ENCODE measurements at regions not wholly inside any gene's neighbourhood (a gene's known extent, or its start where the extent isn't known, plus 50 kb on each side); places are given as distances from the start of the nearest gene placed in this dataset.

DNA sequence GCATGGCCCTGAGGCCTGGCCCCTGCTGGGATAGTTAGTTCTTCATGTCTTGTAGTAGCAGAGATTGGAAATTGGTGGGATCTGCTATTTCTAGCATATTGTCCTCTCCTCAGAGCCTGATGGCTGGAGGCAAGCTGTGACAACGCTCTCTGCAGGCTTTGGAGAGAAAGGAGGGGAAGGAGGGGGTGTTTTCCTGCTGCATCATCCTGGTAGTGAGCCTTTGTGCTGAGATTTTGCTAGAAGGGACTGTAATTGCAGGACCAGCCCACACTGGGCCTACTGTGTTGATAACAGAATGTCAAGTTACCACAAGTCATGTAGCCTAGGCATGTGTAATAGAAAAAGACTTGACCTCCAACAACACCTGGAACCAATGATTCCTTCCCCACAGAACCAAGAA, 351.0 kb downstream of the SIPA1L2 start:
- Histone ChIP-seq H3K27ac (ENCODE audit: insufficient read length, low read depth, low read length) (no peak overlapping the region), H2AK5ac (ENCODE audit: insufficient read length, low read length) (no peak overlapping the region), H3K4me1 (ENCODE audit: insufficient read depth, low read length) (peaks cover 12% of the 10 kb centered on the region; the same call in 1 of the 2 replicates), H4K8ac (replicated peaks; ENCODE audit: insufficient read length, low read depth, low read length) (no peak overlapping the region), H2BK120ac (ENCODE audit: low read depth, low read length, poor library complexity, severe bottlenecking) (no peak overlapping the region), H3K9ac (ENCODE audit: extremely low read depth, insufficient read length, low read length) (no peak overlapping the region), H3K9me3 (ENCODE audit: control insufficient read depth, low read depth, low read length) (no peaks in the 10 kb centered on the region), H3K23ac (ENCODE audit: insufficient read length, low read depth, low read length) (no peak overlapping the region), H4K91ac (ENCODE audit: insufficient read length, low read depth, low read length) (no peak overlapping the region), H3K56ac (ENCODE audit: insufficient read length, low read depth, low read length) (no peak overlapping the region), H2BK15ac (ENCODE audit: low read depth, low read length) (no peak overlapping the region), H3K4ac (ENCODE audit: low read depth, low read length) (no peak overlapping the region), H2BK12ac (ENCODE audit: insufficient read length, low read depth, low read length) (no peak overlapping the region), H3K4me2 (ENCODE audit: insufficient read depth, insufficient read length, low read length) (no peak overlapping the region), H2BK20ac (ENCODE audit: low read depth, low read length, poor library complexity, severe bottlenecking) (no peak overlapping the region), H3K79me1 (ENCODE audit: insufficient read depth, low read depth, low read length, poor library complexity, severe bottlenecking) (no peaks in the 10 kb centered on the region), H3K14ac (ENCODE audit: insufficient read depth, low read length) (no peak overlapping the region), H2BK5ac (ENCODE audit: insufficient read length, low read length) (no peak overlapping the region), H4K5ac (ENCODE audit: insufficient read length, low read depth, low read length) (no peak overlapping the region), H3K23me2 (ENCODE audit: insufficient read length, low read depth, low read length, poor library complexity, severe bottlenecking) (no peaks in the 10 kb centered on the region), H3K18ac (ENCODE audit: insufficient read length, low read depth, low read length) (peak overlapping the region; percentile 21), H3K79me2 (ENCODE audit: insufficient read depth, low read length) (no peaks in the 10 kb centered on the region), H3T11ph (ENCODE audit: low read length) (no peak overlapping the region), H4K20me1 (ENCODE audit: control insufficient read depth, insufficient read depth, insufficient read length) (no peaks in the 10 kb centered on the region), H2AFZ (ENCODE audit: low read length) (no peak overlapping the region), H3K27me3 (ENCODE audit: insufficient read depth, low read length) (no peaks in the 10 kb centered on the region)
- Mint-ChIP-seq H3K4me1 (peaks cover 54 to 55% of the 10 kb centered on the region in 2 experiments), H3K27ac (0 out of 7 replicates have a peak overlapping the region, but pooled peaks of 1 of the 3 experiments have one; percentile 16), H3K27me3 (ENCODE audit: low read depth) (peaks cover 15% of the 10 kb centered on the region), H3K9me3 (no peaks in the 10 kb centered on the region; a peak in 1 of 5 replicates), H3K36me3 (ENCODE audit: insufficient read depth in 1 of 3, low read depth in 3 of 3) (no peaks in the 10 kb centered on the region; a peak in 1 of 7 replicates), H3K4me3 (no peak overlapping the region)
- TF ChIP-seq, protein P1, sequence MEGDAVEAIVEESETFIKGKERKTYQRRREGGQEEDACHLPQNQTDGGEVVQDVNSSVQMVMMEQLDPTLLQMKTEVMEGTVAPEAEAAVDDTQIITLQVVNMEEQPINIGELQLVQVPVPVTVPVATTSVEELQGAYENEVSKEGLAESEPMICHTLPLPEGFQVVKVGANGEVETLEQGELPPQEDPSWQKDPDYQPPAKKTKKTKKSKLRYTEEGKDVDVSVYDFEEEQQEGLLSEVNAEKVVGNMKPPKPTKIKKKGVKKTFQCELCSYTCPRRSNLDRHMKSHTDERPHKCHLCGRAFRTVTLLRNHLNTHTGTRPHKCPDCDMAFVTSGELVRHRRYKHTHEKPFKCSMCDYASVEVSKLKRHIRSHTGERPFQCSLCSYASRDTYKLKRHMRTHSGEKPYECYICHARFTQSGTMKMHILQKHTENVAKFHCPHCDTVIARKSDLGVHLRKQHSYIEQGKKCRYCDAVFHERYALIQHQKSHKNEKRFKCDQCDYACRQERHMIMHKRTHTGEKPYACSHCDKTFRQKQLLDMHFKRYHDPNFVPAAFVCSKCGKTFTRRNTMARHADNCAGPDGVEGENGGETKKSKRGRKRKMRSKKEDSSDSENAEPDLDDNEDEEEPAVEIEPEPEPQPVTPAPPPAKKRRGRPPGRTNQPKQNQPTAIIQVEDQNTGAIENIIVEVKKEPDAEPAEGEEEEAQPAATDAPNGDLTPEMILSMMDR (conservative IDR thresholded peaks at IDR 0.05) = no peak
- no CpG with 5 or more reads among the region's 1 CpG for WGBS (ENCODE audit: extremely low coverage, insufficient read length, low lambda C conversion rate)
- DNase-seq = no peak
